Ishikawa (cell line): ENCODE measurements at regions not wholly inside any gene's neighbourhood (a gene's known extent, or its start where the extent isn't known, plus 50 kb on each side); places are given as distances from the start of the nearest gene placed in this dataset.

Experiments used
- EGR1 ChIP-seq: IDR thresholded peaks from 2 replicates; pipeline ENCODE4 v1.6.1; 2012
- EP300 ChIP-seq: IDR thresholded peaks from 2 replicates; pipeline ENCODE4 v1.6.1; 2012; ENCODE audit warnings: borderline replicate concordance
- FOXM1 ChIP-seq: IDR thresholded peaks from 2 replicates; pipeline ENCODE4 v1.6.1; 2012; ENCODE audit warnings: low read depth, borderline replicate concordance
- MAX ChIP-seq: IDR thresholded peaks from 2 replicates; pipeline ENCODE4 v1.6.1; 2012
- REST ChIP-seq: IDR thresholded peaks from 2 replicates; pipeline ENCODE4 v1.6.1; 2012; ENCODE audit warnings: low read depth, mild to moderate bottlenecking
- TCF12 ChIP-seq: IDR thresholded peaks from 2 replicates; pipeline ENCODE4 v1.6.1; 2012; ENCODE audit warnings: low read depth
- TEAD4 ChIP-seq: IDR thresholded peaks from 2 replicates; pipeline ENCODE4 v1.6.1; 2012
- USF1 ChIP-seq: IDR thresholded peaks from 2 replicates; pipeline ENCODE4 v1.6.1; 2012

GRCh38 chr10:52665821-52666220 is 106.8 kb downstream of the MBL2 start:
- TF ChIP-seq EP300 (no peak), MAX (no peak), REST (no peak), EGR1 (no peak), FOXM1 (no peak), TCF12 (no peak), USF1 (no peak), TEAD4 (no peak)
